SJCRH30 (cell line): ENCODE measurements at regions not wholly inside any gene's neighbourhood (a gene's known extent, or its start where the extent isn't known, plus 50 kb on each side); places are given as distances from the start of the nearest gene placed in this dataset.

Source experiments
- DNase-seq, 2 experiments: peaks; one replicate each; pipeline ENCODE4 v3.0.0-alpha.2; 2015 to 2020
- H3K27ac ChIP-seq: fragments of 250-450 bp; sonication (Bioruptor Pico); 2 replicates; pipeline ENCODE4 v1.5.1; 2020; ENCODE audit warnings: mild to moderate bottlenecking, moderate library complexity
- H3K27me3 ChIP-seq: fragments of 250-450 bp; sonication (Bioruptor Pico); 2 replicates; pipeline ENCODE4 v1.5.1; 2020; ENCODE audit warnings: mild to moderate bottlenecking, moderate library complexity
- H3K36me3 ChIP-seq: fragments of 250-450 bp; sonication (Bioruptor Pico); 2 replicates; pipeline ENCODE4 v1.5.1; 2020; ENCODE audit warnings: mild to moderate bottlenecking, moderate library complexity
- H3K4me1 ChIP-seq: fragments of 250-450 bp; sonication (Bioruptor Pico); 2 replicates; pipeline ENCODE4 v1.5.1; 2020; ENCODE audit warnings: mild to moderate bottlenecking, moderate library complexity
- H3K4me3 ChIP-seq: fragments of 250-450 bp; sonication (Bioruptor Pico); 2 replicates; pipeline ENCODE4 v1.5.1; 2020; ENCODE audit warnings: mild to moderate bottlenecking, moderate library complexity
- H3K9me3 ChIP-seq: fragments of 250-450 bp; sonication (Bioruptor Pico); replicated peaks from 2 replicates; pipeline ENCODE4 v1.5.1; 2020; ENCODE audit warnings: mild to moderate bottlenecking, moderate library complexity

- Histone ChIP-seq H3K27ac (no peak overlapping the region), H3K27me3 (no peaks in the 10 kb centered on the region), H3K9me3 (no peaks in the 10 kb centered on the region), H3K36me3 (no peaks in the 10 kb centered on the region), H3K4me3 (no peak overlapping the region), H3K4me1 (peaks cover 48% of the 10 kb centered on the region)
- no peak for DNase-seq
Measured at GRCh38 chr16:85475691-85476300, 137.3 kb upstream of the GSE1 start.

GRCh38 chr16:85476389-85476788, 136.7 kb upstream of the GSE1 start:
- Histone ChIP-seq H3K36me3 (no peaks in the 10 kb centered on the region), H3K4me3 (no peak overlapping the region), H3K27ac (no peak overlapping the region), H3K9me3 (no peaks in the 10 kb centered on the region), H3K4me1 (peaks cover 53% of the 10 kb centered on the region), H3K27me3 (no peaks in the 10 kb centered on the region)
- DNase-seq, result no peak

GRCh38 chr16:85477801-85478363, 135.2 kb upstream of the GSE1 start:
- no peak for DNase-seq
- no peak overlapping the region for H3K27ac ChIP-seq
- no peaks in the 10 kb centered on the region for H3K9me3 ChIP-seq
- H3K4me3 ChIP-seq, result no peak overlapping the region
- no peaks in the 10 kb centered on the region for H3K36me3 ChIP-seq
- H3K4me1 ChIP-seq, result peaks cover 38% of the 10 kb centered on the region
- no peaks in the 10 kb centered on the region for H3K27me3 ChIP-seq

GRCh38 chr16:85479972-85480726, 133.0 kb upstream of the GSE1 start:
- Histone ChIP-seq H3K4me3 (peak overlapping the region; percentile 25), H3K36me3 (no peaks in the 10 kb centered on the region), H3K4me1 (peaks cover 19% of the 10 kb centered on the region), H3K9me3 (no peaks in the 10 kb centered on the region), H3K27ac (peak overlapping the region; percentile 74), H3K27me3 (no peaks in the 10 kb centered on the region)
- peak; percentile 88 to 89 for DNase-seq

GRCh38 chr16:85480727-85481101, 132.4 kb upstream of the GSE1 start:
- H3K4me3 ChIP-seq, result peak overlapping the region; percentile 25
- no peaks in the 10 kb centered on the region for H3K36me3 ChIP-seq
- peaks cover 16% of the 10 kb centered on the region for H3K4me1 ChIP-seq
- no peaks in the 10 kb centered on the region for H3K9me3 ChIP-seq
- no peaks in the 10 kb centered on the region for H3K27me3 ChIP-seq
- peak overlapping the region; percentile 74 for H3K27ac ChIP-seq
- peak; percentile 84 for DNase-seq

- Histone ChIP-seq H3K9me3 (no peaks in the 10 kb centered on the region), H3K4me3 (peak overlapping the region; percentile 25; the same call in 1 of the 2 replicates), H3K36me3 (no peaks in the 10 kb centered on the region), H3K27ac (peak overlapping the region; percentile 74), H3K4me1 (peaks cover 16% of the 10 kb centered on the region), H3K27me3 (no peaks in the 10 kb centered on the region)
- no peak for DNase-seq
Measured at GRCh38 chr16:85481206-85481605, 131.9 kb upstream of the GSE1 start.

GRCh38 chr16:85481738-85482137, 131.4 kb upstream of the GSE1 start:
- H3K27me3 ChIP-seq, result no peaks in the 10 kb centered on the region
- H3K9me3 ChIP-seq, result no peaks in the 10 kb centered on the region
- H3K4me1 ChIP-seq, result peaks cover 16% of the 10 kb centered on the region
- no peak for DNase-seq
- H3K36me3 ChIP-seq, result no peaks in the 10 kb centered on the region
- no peak overlapping the region for H3K27ac ChIP-seq
- no peak overlapping the region for H3K4me3 ChIP-seq

GRCh38 chr16:85483424-85483823, 129.7 kb upstream of the GSE1 start:
- Histone ChIP-seq H3K4me3 (no peak overlapping the region), H3K27me3 (no peaks in the 10 kb centered on the region), H3K4me1 (peaks cover 16% of the 10 kb centered on the region), H3K9me3 (no peaks in the 10 kb centered on the region), H3K27ac (no peak overlapping the region), H3K36me3 (no peaks in the 10 kb centered on the region)
- no peak for DNase-seq

GRCh38 chr16:85484347-85485300, 128.5 kb upstream of the GSE1 start:
- Histone ChIP-seq H3K4me1 (peaks cover 15% of the 10 kb centered on the region), H3K27ac (no peak overlapping the region), H3K36me3 (no peaks in the 10 kb centered on the region), H3K4me3 (no peak overlapping the region), H3K27me3 (no peaks in the 10 kb centered on the region), H3K9me3 (no peaks in the 10 kb centered on the region)
- no peak for DNase-seq

- H3K27ac ChIP-seq, result no peak overlapping the region
- peaks cover 8% of the 10 kb centered on the region for H3K4me1 ChIP-seq
- no peaks in the 10 kb centered on the region for H3K27me3 ChIP-seq
- DNase-seq, result no peak
- H3K4me3 ChIP-seq, result no peak overlapping the region
- H3K9me3 ChIP-seq, result no peaks in the 10 kb centered on the region
- no peaks in the 10 kb centered on the region for H3K36me3 ChIP-seq
Measured at GRCh38 chr16:85485379-85485778, 127.7 kb upstream of the GSE1 start.

- H3K36me3 ChIP-seq, result no peaks in the 10 kb centered on the region
- no peaks in the 10 kb centered on the region for H3K9me3 ChIP-seq
- DNase-seq, result no peak
- H3K27me3 ChIP-seq, result no peaks in the 10 kb centered on the region
- H3K27ac ChIP-seq, result no peak overlapping the region
- no peak overlapping the region for H3K4me3 ChIP-seq
- peaks cover under 1% of the 10 kb centered on the region; the same call in 1 of the 2 replicates for H3K4me1 ChIP-seq
Measured at GRCh38 chr16:85486256-85486915, 126.7 kb upstream of the GSE1 start.

- no peak for DNase-seq
- no peaks in the 10 kb centered on the region for H3K36me3 ChIP-seq
Measured at GRCh38 chr16:85488414-85488813, 124.7 kb upstream of the GSE1 start.

GRCh38 chr16:85490407-85491057, 122.6 kb upstream of the GSE1 start:
- H3K36me3 ChIP-seq, result no peaks in the 10 kb centered on the region
- H3K27ac ChIP-seq, result no peak overlapping the region
- no peaks in the 10 kb centered on the region for H3K9me3 ChIP-seq
- H3K4me1 ChIP-seq, result no peaks in the 10 kb centered on the region
- H3K4me3 ChIP-seq, result no peak overlapping the region
- DNase-seq, result no peak
- no peaks in the 10 kb centered on the region for H3K27me3 ChIP-seq

More at GRCh38 chr16:85488414-85488813, 124.7 kb upstream of the GSE1 start:
- Histone ChIP-seq H3K27ac (no peak overlapping the region), H3K4me3 (no peak overlapping the region), H3K9me3 (no peaks in the 10 kb centered on the region), H3K27me3 (no peaks in the 10 kb centered on the region), H3K4me1 (no peaks in the 10 kb centered on the region)
